Dedifferentiated amniotic fluid mesenchymal stem cell (primary cell): ENCODE measurements at regions not wholly inside any gene's neighbourhood (a gene's known extent, or its start where the extent isn't known, plus 50 kb on each side); places are given as distances from the start of the nearest gene placed in this dataset.

Experiments used
- DNase-seq: peaks from one replicate; pipeline ENCODE4 v3.0.0-alpha.2; 2016; ENCODE audit errors: extremely low spot score

DNA sequence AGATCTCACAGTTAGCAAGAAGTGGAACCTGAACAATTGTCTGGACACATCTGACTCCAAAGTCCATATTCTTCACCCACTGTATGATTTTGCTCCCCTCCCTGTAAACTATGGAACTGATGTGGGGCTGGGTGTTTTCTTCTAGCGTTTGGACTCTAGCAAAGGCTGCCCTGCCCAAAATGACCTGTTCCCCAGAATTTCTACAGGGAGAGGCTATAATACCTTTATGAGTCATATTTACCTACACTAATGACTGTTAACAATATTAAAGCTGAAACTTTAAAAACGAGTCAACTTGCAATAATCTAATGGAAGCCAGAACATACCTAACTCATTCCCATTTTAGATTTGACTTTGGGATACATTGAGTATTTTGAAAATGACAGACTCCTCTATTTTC, 531.2 kb upstream of the CFAP20DC start:
- no peak for DNase-seq

DNA sequence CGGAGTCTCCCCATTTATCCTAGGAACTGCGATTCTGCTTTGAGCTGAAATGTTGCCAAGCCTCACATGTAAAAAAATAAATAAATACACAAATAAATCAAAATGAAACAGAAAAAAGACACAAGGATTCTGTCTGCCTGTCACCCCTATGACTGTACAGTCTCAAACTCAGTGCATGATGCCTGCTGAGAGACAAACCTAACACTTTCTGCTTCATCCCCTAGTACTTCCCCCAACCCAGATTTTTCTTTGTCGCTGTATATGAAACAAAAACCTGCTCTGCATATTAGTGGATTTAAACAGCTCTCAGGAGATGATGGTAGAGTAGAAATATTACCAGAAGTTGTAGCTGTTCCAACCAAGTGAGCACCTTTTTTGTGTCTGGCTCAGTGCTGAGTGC, 530.7 kb upstream of the CFAP20DC start:
- DNase-seq = no peak

DNA sequence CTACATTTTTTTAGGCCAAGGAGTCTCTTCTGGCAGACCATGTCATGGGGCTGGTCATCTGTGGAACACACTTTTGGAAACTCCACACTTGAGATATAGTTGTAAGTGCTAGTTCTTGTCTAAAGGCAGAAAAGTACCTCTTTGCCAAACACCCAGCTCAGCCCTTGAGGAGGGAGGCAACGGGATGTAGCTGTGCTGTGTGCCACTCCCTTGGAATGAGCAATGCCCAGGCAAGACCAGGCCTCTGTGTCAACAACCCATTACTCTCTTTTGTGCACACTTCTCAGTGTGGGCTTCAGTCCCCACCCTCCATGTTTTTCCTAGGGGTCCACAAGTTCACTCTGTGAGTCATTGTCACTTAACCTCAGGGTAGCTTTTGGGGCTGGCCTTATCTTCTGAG, 528.3 kb upstream of the CFAP20DC start:
- DNase-seq = no peak

GRCh38 chr3:59576606-59577005, 526.8 kb upstream of the CFAP20DC start:
- no peak for DNase-seq

- DNase-seq = peak; percentile 81
Measured at GRCh38 chr3:59575113-59576001, 525.5 kb upstream of the CFAP20DC start.

DNA sequence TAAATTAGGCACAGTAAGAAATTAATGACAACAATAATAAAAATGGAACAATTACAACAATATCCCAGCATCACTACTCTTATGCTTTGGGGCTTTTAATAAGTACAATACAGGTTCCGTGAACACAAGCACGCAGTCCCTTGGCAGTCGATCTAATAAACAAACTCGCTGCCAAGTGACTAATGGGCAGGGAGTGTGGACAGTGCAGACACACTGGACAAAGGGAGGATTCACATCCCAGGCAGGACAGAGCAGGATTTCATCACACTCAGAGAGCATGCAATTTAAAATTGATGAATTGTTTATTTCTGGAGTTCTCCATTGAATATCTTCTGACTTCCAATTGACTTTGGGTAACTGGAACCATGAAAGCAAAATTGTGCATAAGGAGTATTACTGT, 524.1 kb upstream of the CFAP20DC start:
- DNase-seq = no peak

DNA sequence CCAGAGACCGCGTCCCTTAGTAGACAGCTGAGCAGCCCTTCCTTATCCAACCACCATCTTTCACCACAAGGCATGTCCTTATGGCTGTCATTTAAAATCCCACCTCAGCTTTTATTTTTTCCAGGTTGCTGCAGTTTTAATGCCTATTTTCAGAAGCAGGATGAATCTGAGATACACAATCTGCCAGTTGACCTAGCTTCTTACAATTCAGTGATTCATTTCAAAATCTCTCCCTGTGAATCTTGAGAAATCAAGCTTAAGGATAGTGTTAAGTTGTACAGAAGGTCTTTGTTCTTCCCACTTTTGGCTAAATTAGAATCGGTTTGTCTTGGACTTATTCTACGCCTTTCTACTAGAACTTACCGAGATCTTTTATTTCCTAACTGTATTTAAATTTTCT, 522.3 kb upstream of the CFAP20DC start:
- no peak for DNase-seq

GRCh38 chr3:59570806-59571205, 521.0 kb upstream of the CFAP20DC start:
- DNase-seq = no peak

- no peak for DNase-seq
Measured at GRCh38 chr3:59567661-59568060, 517.8 kb upstream of the CFAP20DC start.

DNA sequence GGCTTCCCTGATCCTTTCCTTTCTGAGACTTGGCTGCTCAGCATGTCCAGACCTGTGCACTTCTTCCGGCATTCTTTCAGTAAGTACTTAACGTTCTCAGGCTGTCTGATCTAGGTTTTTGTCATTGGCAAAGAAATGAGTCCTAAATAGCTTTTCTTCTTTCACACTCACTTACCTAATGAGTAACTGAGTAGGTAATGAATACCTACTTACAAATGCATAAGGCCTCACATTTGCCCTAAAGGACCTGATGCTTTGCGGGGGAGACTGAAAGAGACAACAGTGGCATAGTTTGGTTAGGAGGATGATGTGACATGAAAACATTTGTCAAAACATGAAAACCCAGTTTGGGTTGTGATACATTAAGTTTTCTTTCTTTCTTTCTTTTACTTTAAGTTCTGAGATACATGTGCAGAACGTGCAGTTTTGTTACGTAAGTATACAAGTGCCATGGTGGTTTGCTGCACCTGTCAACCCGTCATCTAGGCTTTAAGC, 516.7 kb upstream of the CFAP20DC start:
- no peak for DNase-seq

GRCh38 chr3:59565125-59565524, 515.3 kb upstream of the CFAP20DC start:
- DNase-seq = no peak

DNA sequence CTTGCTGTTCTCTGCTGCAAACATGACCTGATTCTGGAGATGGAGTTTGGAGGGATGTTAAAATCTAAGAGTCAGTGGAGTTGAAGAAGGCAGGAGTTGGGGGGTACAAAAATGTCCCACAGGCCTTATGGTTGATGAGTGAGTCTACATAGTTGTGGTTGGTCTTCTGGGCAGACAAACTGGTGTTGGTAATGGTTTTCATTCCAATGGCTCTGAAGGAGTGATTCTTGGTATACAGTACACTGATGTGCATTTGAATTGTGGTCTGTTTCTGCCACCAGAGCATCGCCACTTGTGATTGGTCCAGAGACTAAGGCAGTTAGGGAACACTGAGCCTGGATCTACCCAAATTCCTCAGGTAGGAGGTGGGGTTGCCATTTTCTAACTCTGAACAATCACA, 514.1 kb upstream of the CFAP20DC start:
- no peak for DNase-seq

- DNase-seq = no peak
Measured at GRCh38 chr3:59563072-59563605, 513.3 kb upstream of the CFAP20DC start.

DNA sequence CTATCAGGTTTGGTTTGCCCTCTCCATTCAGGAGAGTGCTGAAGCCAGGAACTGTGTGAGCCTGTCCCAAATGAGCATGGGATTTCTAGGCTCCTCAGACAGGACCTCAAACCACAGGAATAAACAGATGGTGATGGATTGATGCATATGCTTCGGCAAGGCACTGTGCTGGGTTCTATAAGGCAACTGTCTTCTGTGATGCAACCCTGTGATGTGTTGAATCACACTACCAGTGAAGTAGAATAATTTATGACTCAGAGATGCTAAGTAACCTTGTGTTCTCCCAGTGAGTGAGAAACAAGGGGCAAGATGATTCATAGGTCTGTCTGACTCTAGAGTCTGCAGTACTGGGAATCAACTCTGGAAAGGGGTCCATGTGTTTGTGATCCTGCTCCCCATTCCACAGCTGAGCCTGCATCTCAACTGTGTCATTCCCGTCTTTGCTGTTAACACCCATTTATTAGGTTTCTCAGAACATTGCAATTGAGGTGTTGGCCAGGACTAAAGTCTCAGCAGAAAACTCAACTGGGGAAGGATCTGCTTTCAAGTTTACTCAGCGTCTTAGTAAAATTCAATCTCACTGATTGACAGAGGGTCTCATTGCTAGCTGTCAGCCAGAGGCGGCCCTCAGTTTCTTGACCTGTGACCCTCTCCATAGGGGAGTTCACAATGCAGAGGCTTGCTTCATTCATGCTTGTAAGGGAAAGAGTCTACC, 510.1 kb upstream of the CFAP20DC start:
- DNase-seq = peak; percentile 73

DNA sequence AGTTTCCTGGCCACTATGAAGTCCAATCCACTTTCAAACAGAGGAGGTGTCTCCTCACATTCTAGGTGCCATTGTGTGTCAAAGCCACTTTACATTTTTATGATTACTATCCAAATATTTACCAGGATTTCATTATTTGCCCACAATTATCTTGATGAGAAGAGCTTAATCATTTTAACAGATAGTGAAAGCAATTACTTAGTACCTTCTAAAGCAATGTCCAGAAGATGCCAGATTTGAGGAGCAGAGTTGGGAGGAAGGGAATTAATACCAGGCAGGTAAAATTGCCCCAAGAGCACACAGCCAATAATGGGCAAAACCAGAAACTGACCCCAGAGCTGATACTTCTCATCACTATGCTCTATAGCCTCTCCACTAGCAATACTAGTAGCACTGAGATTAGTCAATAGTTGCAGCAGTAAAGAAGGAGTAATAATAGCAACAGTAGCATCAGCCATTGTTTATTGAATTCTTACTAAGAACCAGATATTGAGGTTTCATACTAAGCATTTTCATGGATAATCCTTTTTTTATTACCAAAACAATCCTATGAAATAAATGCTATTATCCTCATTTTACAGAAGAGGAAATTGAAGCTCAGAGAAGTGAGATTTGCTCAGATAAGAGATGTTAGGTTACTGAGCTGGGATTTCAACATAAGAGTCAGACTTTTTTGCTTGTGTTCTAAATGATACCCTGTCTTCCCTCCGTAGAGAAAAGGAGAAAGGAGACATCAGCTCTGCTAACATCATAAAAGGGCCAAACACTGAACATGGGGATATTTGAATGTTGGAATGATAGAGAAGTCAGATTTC, 509.3 kb upstream of the CFAP20DC start:
- DNase-seq = no peak

- DNase-seq = no peak
Measured at GRCh38 chr3:59555593-59556315, 505.9 kb upstream of the CFAP20DC start.

DNA sequence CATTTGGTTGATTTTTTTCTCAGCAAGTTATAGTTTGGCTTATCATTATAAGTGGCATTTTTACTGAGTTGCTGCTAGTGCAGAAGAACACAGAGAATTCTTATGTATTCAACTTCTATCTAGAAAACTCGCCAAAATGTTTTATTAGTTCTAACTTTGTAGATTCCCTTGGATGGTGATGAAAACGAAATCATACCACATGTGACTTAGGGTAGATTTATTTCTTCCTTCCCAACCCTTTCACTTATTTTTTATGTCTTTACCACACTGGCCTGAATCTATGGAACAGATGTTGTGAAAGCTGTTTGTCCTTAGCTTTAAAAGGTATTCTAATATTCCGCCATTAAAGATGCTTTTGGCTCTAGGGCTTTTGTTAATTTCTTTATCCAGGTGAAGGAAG, 503.3 kb upstream of the CFAP20DC start:
- no peak for DNase-seq

DNA sequence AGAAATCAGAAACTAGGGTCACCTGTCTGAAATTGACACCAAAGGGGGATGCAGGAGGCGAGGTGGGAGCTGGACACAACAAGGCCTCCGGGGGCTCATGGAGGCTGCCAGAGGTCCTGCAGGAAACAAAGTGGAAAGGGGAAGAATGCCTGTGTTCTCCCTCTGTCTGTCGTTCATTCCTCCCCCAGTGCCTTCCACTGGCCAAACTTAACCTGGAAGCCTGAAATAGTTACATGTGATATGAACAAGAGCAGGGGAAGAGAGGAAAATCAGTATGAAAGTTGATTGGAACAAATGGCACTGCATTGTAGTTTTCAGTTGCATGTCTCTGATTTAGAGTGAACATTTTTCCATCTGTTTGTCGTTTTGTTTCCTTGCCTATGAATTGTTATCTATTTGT, 502.0 kb upstream of the CFAP20DC start:
- DNase-seq = no peak

DNA sequence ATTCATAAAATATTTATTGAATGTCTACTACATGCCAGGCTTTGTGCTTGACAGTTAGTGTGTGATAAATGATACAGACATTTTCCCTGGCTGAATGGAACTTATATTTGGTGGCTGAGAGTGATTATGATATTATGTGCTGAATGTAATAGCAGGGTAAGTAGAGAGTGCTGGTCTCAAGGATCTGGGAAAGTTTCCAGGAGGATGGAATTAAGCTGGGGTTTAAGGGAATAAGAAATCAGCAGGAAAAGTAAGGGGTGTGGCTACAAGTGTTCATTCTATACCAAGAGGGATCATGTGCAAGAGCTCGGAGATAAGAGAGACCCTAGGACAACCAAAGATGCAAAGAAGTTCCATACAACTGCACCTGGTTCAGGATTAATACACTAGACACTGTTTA, 500.1 kb upstream of the CFAP20DC start:
- no peak for DNase-seq

- no peak for DNase-seq
Measured at GRCh38 chr3:59547874-59548273, 498.0 kb upstream of the CFAP20DC start.

GRCh38 chr3:59546522-59546921, 496.7 kb upstream of the CFAP20DC start:
- DNase-seq = no peak
